ENCODE measurements at regions not wholly inside any gene's neighbourhood (a gene's known extent, or its start where the extent isn't known, plus 50 kb on each side); places are given as distances from the start of the nearest gene placed in this dataset.

- no peak for TF ChIP-seq CTCF (IDR thresholded peaks at IDR 0.05)
These were observed 144.6 kb upstream of the TBL1XR1 start for GRCh38 chr3:177341736-177342419.

- TF ChIP-seq CTCF (IDR thresholded peaks at IDR 0.05) = no peak
These were observed 145.9 kb upstream of the TBL1XR1 start for GRCh38 chr3:177343122-177343625.

- no peak for TF ChIP-seq CTCF (IDR thresholded peaks at IDR 0.05)
These were observed 148.0 kb upstream of the TBL1XR1 start for GRCh38 chr3:177345049-177345972.

GRCh38 chr3:177345973-177346503, 148.8 kb upstream of the TBL1XR1 start:
- no peak for TF ChIP-seq CTCF (IDR thresholded peaks at IDR 0.05)

GRCh38 chr3:177346878-177347277, 149.6 kb upstream of the TBL1XR1 start:
- no peak for TF ChIP-seq CTCF (IDR thresholded peaks at IDR 0.05)

GRCh38 chr3:177347611-177348010, 150.3 kb upstream of the TBL1XR1 start:
- no peak for TF ChIP-seq CTCF (IDR thresholded peaks at IDR 0.05)

GRCh38 chr3:177348974-177349373, 151.7 kb upstream of the TBL1XR1 start:
- TF ChIP-seq CTCF (IDR thresholded peaks at IDR 0.05) = no peak

Data from LNCAP (cell line).